Mucosa of gallbladder (tissue), 1 donor: ENCODE measurements at regions not wholly inside any gene's neighbourhood (a gene's known extent, or its start where the extent isn't known, plus 50 kb on each side); places are given as distances from the start of the nearest gene placed in this dataset.

Experiments used
- DNase-seq: peaks from one replicate; pipeline ENCODE4 v3.0.0-alpha.2; 2020; ENCODE audit warnings: low spot score
- donor health status: DM: no; HTN: no; CAD: no.

DNA sequence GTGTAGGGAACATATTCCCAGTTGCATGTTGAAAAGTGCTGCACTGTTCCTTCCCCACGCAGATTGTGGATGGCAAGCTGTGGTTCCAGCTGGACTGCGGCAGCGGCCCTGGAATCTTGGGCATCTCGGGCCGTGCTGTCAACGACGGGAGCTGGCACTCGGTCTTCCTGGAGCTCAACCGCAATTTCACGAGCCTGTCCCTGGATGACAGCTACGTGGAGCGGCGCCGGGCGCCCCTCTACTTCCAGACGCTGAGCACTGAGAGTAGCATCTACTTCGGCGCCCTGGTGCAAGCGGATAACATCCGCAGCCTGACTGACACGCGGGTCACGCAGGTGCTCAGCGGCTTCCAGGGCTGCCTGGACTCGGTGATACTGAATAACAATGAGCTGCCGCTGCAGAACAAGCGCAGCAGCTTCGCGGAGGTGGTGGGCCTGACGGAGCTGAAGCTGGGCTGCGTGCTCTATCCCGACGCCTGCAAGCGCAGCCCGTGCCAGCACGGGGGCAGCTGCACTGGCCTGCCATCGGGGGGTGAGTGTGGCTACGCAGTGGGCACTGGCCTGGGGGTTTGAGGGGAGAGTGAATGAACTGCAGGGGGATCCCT lies 102.7 kb upstream of the MTNR1B start:
- no peak for DNase-seq

DNA sequence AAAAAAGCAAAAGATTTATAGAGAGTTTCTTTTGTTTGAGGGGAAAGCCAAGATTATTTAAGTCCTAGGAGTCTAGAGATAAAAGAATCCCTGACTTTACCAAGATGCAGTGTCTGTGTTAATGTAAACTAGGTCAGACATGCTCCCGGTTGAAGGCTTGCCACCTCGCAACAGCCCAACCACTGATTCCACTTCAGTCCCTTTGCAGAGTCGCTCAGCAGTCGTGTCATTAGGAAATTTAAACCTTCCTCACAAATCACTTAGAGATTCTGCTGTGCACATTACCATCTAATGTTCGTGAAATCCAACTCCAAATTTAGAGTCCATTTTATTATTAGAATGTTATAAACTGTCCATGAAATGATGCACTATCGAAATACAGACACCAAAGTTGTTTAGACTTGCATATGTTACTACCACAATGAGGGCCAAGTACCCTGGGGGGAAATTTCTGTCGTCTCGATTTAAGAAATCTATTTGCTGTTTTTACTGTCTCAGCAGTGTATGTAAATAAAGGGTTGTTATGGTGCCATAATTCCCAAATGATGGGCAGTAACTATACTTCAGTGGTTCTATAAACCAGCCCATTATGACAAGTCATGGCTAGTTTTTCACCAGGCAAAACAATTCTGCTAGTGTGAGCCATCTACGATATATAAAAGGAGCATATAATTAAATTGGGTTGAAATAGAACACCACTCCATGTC lies 101.4 kb upstream of the MTNR1B start:
- no peak for DNase-seq

DNA sequence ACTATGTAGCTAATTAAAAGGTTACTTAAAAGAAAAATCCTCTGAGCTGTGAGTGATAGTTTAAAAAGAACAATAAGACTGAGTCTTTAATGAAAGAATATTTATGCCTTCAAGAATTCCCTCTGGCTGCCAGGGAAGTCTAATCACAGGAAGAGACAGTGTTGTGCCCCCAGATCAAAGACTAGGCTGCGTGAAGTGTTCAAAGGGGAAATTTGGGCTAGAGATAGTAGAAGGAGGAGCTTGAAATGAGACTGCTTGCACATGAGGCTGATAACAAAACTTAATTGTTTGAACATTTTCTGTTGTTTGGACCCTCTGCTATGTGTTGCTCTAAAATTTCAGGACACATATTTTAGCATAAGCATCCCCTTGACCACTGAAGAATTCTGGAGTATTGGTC lies 99.7 kb upstream of the MTNR1B start:
- DNase-seq, result no peak

DNA sequence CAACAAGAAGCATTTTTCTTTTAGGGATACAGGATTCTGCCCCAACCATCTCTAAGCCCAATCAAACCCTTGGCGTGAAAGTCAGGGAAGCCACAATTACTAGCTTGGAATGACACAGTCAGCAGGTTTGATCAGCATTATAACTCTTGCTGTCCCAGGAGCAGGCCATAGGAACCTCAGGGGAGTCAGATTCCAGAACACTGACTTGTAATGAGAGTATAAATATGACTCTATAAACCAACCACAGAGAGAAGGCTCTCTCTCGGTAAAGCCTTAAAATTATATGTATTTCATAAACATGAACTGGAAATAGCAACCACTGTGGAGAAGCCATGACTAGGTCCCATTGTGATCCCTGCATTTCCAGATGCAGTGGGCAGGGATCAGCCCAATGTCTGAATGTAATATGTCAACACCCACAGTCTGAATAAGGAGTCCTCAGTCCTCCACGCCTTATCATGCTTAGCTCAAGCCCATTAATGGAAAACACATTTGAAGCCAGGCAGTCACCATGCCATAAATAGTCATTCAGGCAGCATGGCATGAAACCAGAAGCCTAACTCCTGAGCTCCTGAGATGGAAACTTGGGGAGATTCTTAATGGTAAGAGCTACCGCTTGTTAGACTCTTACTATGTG lies 99.1 kb upstream of the MTNR1B start:
- no peak for DNase-seq

DNA sequence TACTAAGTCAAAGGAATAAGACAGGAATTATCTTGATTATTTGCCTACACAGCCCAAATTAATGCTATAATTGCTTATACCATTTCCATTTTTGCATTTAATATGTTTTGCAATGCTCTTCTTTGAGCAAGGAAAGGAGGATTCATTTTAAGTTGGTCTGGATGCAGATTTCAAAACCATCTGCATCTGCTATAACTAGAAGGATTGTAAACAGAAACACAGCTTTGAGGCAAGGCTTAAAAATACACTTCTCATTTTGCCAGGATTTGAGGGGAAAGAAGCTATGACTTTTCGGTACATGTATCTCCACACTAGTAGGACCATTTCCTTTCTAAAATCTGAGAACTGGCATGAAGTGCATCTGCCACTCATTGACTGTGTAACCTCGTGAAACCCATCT lies 95.9 kb upstream of the MTNR1B start:
- DNase-seq, result no peak

DNA sequence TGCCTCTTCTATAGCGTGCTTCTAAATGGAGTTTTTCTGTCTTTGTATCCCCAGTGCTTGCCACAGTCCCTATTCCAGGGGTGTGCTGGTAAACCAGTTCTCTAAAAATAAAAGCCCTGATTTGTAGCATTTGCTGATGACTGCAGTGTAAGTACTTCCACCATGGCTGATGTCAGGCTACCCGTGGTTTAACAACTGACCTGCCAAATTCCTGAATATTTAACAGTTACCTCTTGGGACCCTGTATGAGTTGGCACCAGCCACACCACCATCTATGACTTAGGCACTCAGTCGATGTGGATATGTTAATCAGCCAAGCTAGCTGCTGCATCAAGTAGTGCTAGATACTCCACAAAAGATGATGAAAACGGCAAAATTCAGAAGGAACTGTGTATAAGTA lies 94.0 kb upstream of the MTNR1B start:
- no peak for DNase-seq

DNA sequence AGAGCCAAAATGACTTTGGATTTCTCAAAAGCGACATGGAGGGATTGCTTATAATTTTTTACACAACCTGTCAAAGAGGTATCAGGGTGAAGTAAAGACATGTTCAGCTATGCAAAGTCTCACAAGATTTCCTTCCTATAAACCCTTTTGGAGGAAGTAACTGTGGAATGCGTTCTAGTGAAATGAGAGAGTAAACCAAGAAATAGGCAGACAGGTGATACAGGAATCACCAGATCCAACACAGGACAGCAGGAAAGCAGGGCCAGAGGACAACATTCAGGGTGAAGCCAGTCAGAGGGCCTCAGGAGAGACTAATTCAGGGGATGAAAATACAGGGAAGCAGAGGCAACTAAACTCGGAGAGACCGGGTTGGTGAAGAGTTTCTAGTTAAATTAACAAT lies 90.4 kb upstream of the MTNR1B start:
- no peak for DNase-seq

DNA sequence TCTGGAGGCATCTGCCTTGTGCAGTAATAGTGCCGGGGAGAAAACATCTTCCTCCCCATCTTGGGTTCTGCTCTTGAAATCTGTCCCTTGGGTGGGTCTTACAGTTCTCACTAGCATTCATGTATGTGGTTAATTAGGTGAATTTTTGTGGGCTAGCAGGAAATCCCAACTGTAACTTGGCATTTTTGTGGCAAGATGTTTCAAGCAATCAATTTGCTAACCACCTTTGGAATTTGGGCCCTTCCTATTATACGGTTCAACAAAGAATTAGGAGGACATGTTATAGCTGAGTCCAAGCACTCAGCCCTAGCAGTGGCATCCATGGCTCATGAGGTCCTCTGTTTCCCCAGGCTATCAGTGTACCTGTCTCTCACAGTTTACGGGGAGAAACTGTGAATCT lies 89.1 kb upstream of the MTNR1B start:
- no peak for DNase-seq

DNA sequence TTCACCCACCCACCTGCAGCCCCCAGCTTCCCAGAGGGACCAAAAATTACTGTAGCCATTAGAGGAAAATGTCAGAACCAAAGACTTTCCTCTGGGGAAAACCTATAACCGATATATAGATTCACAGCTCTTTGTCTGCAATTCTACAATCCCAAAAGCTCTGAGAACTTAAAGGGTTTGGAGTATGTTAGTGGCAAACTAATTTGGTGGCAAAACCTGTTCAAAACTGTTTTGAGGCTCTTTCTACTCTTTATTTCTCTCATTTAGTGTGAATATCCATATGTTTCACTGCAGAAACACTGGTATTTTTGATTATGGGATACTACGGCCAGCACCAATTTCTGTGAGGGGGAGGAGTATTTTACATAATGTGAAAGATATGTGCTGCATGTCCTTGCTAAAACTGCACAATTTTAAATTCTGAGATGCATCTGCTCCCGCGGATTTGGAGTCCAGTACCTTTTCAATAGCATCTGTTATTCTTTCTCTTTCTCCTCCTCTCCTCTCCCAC lies 87.5 kb upstream of the MTNR1B start:
- no peak for DNase-seq

DNA sequence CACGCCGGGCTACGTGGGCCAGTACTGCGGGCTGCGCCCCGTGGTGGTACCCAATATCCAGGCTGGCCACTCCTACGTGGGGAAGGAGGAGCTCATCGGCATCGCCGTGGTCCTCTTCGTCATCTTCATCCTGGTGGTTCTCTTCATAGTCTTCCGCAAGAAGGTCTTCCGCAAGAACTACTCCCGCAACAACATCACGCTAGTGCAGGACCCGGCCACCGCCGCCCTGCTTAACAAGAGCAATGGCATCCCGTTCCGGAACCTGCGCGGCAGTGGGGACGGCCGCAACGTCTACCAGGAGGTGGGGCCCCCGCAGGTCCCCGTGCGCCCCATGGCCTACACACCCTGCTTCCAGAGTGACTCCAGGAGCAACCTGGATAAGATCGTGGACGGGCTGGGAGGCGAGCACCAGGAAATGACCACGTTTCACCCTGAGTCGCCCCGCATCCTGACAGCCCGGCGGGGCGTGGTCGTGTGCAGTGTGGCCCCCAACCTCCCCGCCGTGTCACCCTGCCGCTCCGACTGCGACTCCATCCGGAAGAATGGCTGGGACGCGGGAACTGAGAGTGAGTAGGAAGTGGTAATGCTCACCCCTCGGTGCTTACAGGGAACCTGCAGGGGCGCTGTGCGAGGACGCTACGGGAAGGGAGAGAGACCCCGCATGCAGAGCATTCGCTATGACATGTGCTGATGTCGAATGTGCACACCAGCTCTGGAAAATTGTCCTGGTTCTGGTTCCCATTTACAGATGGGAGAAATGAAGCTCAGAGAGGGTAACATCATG lies 86.4 kb upstream of the MTNR1B start:
- DNase-seq, result no peak

DNA sequence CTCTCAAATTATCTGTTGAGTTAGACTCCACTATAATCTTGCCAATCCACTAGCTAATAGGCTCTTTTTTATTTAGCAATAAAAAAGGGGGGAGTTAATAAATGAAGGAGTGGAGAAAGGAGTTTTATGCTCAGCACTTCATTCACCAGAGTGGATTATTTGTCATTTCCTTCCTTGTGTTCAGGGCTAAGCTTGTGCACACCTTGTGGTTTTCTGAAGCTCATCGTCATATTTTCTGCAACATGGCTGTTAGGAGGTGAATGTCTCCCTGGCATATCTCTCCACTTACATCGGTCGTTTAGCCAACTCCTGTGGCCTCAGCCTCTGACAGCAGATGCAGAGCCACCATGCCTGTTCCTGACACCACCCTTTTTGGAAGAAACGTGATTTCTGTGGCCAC lies 83.9 kb upstream of the MTNR1B start:
- DNase-seq, result no peak

DNA sequence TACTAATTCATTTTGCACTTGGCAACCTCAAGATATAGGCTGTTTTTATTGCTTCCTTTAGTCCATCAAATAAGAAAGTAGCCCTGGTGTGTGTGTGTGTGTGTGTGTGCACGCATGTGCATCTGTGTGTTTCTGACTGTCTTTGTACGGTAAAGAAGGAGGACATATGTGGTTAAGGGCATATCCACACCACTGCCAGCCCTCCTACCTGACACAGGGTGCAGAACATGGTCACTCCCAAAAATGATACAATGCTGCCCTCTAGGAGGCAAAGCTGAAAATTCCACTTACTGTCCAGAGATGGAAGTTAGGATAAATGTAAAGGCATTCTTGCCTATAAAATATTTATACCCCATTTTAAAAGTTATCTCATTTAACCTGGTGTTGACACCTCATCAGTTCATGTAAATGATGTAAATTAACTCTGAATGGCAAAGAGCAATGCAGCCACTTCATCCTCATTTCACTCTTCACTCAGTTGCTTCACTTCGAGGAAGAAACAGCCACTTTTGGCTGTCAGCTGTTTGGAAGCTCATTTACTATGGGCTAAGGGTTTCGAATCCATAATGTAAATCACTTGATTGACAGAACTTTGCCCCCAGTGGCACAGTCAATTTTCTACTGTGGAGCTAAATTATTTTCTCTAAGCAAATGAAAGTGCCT lies 83.1 kb upstream of the MTNR1B start:
- peak; percentile 37 for DNase-seq

DNA sequence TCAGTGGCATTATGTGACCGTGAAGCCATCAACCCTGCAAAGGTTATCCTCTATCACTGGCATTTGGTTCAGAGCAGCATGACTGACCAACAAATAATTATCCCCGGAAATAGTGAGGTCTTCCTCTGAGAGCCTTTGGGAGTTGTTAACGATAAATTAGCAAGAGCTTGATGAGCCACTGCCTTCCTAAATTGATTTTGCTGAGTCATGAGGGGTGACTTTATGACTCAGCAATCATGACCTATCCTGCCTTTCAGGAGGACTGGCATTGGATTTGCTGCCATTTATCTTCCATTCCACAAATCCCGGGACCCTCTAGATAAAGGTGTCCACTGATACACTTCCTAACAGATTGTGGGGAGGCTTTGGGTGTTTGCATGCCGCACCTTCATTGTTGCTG lies 80.8 kb upstream of the MTNR1B start:
- no peak for DNase-seq

DNA sequence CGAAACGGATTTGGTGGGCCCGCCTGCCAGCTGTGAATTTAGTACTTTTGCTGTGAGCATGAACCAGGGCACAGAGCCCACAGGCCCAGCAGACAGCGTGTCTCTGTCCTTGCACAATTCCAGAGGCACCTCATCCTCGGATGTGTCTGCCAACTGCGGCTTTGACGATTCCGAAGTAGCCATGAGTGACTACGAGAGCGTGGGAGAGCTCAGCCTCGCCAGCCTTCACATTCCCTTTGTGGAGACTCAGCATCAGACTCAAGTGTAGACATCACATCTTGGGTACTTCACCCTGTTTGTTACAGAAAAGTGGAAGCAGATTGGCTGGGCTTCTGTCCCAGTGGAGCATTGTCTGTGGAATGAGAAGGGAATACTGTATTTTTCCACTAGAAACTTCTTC lies 78.6 kb upstream of the MTNR1B start:
- DNase-seq, result no peak

DNA sequence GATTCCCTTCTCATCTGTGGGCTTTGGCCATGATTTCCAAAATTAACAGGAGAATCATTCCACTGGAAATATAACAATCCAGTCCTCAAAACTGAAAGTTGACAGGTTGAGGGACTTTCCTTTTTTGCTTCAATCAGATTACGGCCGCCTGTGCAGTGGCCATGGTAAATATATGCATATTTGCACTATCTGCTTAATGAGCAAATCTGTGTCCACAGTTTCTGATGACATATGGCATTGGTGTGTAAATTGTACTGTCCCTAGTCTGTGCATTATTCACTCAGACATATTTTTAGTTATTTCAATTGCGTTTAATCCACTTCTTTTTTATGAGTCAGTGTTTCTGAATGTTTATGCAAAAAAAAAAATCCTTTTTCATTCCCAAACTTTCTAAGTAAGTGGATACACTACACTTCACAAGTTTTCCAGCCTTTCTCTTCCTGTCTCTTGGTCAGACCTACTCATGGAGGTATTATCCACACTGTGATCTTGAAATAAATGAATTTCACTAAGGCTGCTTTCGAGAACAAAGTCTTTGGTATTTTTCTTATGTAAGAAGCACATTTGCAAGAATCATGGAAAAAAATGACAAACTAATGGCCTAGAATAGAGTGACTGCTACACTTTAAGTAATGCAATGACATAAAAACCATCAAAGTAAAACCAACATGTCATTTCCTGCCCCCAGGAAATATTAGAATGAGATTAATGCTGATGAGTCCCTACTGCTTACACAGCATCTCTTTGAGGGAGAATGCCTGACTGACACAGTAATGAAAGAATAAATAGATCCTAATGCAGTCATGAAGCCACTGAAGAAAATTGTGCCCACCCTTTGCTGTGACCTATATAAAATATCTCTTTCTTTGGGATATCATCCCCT lies 76.4 kb upstream of the MTNR1B start:
- DNase-seq, result no peak

DNA sequence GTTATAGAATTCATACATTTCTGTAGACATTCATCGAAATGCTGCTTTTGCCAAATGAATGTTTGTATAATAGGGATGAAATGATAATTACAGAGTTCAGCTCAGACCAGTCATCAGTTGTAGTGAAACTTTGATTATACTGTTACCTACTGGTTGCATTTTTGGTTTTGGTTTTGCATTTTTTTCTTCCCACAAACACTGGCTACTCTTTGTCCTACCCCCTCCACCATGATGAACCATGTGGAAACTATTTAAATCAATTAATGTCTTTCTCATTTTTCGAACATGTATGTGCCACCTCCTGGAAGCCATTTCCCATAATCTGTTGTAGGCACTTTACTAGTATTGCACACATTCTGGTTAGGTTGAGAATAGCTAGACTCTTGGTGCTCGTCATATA lies 75.3 kb upstream of the MTNR1B start:
- no peak for DNase-seq

DNA sequence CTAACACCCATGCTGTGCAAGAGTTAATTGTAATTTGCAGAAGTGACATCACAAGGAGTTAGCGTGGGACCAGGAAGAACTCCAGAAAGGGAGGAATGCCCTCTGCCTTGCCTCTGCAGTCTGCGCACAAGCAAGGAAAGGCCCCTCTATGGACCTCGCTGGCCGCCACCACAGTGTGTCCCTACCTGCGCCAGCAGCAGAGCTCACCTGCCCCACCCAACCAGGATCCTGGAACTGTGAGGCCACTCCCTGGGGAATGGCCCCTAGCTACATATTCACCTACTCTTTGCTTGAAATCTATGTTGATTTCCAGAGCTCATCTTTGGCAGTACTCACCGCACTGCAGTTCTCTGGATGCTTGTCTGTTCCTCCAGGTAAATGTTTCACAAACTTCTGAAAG lies 72.0 kb upstream of the MTNR1B start:
- DNase-seq, result no peak

DNA sequence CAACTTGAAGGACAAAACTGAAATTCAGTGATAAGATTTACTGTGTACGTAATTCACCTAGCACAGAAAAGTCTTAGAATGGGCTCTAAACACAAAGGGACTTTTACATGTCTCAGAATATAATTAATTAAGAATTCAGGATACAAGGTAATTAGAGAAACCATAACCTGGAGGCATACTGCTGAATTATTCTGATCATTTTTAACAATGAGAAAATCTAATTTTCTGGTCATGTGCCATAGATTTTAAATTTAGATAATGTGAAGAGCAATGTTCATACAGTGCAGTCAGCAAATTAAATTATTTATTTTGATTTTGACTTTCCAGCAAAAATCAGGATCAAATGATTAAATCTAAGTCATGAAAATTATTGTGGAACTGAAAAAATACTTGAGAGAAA lies 67.0 kb upstream of the MTNR1B start:
- no peak for DNase-seq

DNA sequence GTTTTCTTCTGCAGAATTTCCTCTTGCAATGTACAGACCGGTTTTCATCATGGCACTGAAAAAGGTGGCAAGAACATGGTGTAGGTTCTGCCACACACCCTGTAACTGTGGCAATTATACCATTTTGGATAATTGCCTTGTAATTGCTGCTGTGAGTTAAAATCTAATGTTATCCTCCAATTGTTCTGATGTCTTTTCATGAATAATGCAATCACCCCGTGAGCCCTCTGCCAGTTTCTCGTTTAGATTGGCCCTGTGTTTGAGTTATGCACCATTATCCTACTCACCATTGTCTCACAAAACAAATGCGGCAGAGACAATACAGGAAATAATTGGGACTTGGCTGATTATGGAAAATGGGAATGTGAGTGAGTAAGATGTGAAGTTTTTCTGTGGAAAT lies 61.8 kb upstream of the MTNR1B start:
- no peak for DNase-seq

DNA sequence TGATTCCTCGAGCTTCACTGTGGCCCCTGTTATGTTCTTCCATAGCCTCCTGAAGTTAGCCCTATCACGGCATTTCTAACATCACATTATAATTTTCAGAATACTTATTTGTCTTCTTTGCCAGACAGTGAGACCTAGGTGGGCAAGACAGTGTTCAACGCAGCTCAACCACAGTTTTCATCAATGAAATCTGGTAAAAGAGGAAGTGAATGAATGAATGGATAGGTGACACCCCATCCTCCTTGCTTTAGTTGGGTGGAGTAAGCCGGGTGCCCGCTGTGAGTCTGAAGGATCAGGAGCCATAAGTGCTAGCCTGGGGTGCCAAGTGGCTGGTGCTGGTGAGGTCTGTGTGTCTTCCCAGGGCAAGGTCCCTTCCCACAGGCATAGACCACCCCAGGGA lies 60.2 kb upstream of the MTNR1B start:
- DNase-seq, result no peak

DNA sequence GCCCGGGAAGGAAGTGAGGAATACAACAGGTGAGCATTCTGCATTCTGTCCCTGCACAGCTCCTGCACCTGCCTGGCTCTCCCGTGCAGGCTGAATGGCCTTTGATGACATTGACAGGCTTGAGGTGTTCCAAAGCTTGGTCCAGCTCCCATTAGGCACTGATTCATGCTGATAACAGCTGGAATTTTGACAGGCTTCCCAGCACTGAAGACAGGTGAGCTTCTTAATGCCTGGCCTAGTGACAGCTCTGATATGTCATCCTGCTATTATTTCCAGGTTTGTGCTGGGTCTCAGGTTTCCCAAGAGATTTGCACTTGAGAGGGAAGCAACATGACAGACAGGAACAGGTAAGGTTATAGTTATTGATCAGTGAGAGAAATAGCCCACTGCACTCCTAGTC lies 58.0 kb upstream of the MTNR1B start:
- peak; percentile 12 for DNase-seq
